HL-60/S4 treated with phorbol 12-myristate 13-acetate at 8.2 ng/mL for 4 days and 3 days (cell line): ENCODE measurements at regions not wholly inside any gene's neighbourhood (a gene's known extent, or its start where the extent isn't known, plus 50 kb on each side); places are given as distances from the start of the nearest gene placed in this dataset.

Experiments used
- in situ Hi-C: fragments of 300-500 bp; cut with MboI; formaldehyde crosslinking; loops from 2 replicates; pipeline ENCODE4 v1.15.0; 2022; ENCODE audit warnings: low sequenced_read_pairs

GRCh38 chr15:91516866-91517265 lies 336.6 kb upstream of the SLCO3A1 start:
- in situ Hi-C loops: no loop called here

DNA sequence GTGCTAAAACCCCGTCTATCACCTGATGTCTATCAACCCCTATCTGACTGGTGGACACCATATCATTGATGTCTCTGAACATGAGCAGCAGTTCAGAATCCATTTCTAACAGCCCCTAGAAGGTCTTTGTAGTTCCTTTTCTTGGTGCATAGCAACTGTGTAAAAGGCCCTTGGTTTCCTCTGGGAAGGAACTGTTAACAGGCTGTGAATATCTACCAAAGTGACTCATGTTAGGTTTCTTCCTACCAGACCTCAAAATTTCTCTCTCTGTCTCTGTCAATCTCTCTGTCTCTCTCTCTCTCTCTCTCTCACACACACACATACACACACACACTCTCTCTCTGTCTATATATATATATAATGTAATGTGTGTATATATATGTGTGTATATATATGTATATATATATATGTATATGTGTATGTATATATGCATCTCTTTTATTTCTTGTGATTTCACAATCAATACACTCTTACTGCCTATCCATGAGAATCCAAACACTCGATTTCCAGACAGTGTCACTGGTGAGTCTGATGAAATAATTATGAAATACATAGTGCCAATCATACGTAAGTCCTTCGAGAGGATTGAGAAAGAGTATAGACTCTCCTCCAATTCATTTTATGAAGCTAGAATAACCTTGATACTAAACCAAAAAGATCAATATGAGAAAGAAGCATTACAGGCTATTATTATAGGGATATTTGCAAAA lies 335.9 kb upstream of the SLCO3A1 start:
- in situ Hi-C loops: no loop called here

- in situ Hi-C loops: no loop called here
Measured at GRCh38 chr15:91520850-91521249, 332.7 kb upstream of the SLCO3A1 start.

GRCh38 chr15:91521548-91521947 lies 332.0 kb upstream of the SLCO3A1 start:
- in situ Hi-C loops: no loop called here

GRCh38 chr15:91521996-91522395 lies 331.5 kb upstream of the SLCO3A1 start:
- in situ Hi-C loops: no loop called here

GRCh38 chr15:91522605-91523332 lies 330.7 kb upstream of the SLCO3A1 start:
- in situ Hi-C loops: no loop called here

- in situ Hi-C loops: no loop called here
Measured at GRCh38 chr15:91523596-91523995, 329.9 kb upstream of the SLCO3A1 start.

GRCh38 chr15:91524534-91524933 lies 329.0 kb upstream of the SLCO3A1 start:
- in situ Hi-C loops: no loop called here

GRCh38 chr15:91525751-91526150 lies 327.8 kb upstream of the SLCO3A1 start:
- in situ Hi-C loops: no loop called here

DNA sequence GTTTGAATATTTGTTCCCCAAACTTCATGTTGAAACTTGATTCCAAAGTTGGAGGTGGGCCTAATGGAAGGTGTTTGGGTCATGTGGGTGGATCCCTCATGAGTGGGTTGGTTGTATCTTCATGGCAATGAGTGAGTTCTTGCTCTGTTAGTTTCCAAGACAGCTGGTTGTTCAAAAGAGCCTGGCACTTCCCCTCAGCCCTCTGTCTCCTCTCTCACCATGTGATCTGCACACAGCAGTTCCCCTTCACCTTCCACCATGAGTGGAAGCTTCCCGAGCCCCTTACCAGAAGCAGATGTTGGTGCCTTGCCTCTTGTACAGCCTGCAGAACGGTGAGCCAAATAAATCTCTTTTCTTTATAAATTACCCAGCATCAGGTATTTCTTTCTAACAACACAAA lies 327.1 kb upstream of the SLCO3A1 start:
- in situ Hi-C loops: no loop called here

DNA sequence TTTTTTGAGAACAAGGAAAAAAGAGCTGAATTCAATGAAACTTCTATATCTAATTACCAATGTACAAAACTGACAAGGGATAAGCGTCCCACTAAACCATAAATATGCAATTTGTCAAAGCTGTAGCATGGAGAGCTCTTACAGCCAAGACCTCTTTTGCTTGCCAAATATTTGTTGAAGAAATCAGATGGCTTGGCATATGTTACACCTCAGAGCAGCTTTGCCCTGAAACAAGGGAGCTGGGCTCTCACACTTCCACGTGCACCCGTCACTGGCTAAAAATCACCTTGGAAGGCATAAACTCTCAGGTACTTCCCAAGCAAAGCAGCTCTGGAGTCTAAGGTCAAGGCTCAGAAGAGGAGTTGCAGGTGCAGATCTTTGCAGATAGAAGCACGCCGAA lies 324.7 kb upstream of the SLCO3A1 start:
- in situ Hi-C loops: no loop called here

DNA sequence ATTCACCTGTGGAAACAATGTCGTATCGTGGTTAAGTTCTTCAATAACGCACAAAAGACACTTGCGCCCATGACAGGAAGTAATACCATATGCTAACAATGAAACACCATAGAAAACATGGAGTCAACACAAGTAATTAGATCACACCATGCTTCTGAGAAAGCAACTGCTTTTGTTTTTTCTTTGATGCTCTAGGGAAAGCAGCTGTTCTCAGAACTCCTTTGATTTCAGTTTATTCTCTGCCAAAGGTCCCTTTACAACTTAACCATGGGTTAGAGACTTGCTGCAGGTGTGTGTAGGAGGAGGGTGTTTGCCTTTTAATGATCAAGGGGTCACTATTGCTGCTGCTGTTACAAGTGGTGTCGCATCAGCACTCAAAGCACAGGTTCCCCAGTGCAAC lies 324.0 kb upstream of the SLCO3A1 start:
- in situ Hi-C loops: no loop called here

GRCh38 chr15:91530279-91530678 lies 323.2 kb upstream of the SLCO3A1 start:
- in situ Hi-C loops: no loop called here

- in situ Hi-C loops: no loop called here
Measured at GRCh38 chr15:91530956-91531582, 322.4 kb upstream of the SLCO3A1 start.

DNA sequence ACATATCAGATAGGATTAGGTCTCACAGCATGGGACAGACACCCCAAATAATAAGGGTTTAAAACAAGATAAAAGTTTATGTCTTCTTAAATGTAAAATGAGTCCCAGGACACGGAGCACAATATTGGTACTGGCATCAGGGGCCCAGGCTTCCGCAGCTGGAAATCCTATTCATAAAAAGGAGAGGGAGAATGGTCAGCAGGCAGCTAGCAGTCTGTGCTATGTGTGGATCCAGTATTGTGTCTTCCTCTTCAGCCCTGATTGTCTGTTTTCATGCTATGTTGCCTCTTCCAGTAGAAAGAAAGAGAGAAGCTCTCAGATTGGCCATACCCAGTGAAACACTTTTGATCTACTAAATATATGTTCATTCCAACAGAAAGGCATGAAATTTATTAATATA lies 319.3 kb upstream of the SLCO3A1 start:
- in situ Hi-C loops: no loop called here

DNA sequence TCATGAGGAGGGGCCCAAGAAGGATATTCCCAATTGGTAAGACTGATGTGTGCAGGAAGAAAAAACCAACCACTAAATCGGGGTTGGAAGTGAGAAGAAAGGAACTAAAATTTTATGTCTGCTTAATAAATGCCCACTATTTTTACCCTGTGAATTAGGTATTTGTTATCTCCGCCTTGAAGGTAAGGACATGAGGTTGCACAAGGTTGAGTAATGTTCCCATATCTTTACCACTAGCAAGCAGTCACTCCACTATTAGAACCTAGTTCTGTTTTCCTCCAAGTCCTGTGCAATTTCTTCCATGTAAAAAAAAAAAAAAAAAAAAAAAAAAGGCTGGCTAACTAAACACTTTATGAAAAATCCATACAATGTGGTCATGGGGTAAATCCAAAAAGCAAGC lies 318.5 kb upstream of the SLCO3A1 start:
- in situ Hi-C loops: no loop called here

DNA sequence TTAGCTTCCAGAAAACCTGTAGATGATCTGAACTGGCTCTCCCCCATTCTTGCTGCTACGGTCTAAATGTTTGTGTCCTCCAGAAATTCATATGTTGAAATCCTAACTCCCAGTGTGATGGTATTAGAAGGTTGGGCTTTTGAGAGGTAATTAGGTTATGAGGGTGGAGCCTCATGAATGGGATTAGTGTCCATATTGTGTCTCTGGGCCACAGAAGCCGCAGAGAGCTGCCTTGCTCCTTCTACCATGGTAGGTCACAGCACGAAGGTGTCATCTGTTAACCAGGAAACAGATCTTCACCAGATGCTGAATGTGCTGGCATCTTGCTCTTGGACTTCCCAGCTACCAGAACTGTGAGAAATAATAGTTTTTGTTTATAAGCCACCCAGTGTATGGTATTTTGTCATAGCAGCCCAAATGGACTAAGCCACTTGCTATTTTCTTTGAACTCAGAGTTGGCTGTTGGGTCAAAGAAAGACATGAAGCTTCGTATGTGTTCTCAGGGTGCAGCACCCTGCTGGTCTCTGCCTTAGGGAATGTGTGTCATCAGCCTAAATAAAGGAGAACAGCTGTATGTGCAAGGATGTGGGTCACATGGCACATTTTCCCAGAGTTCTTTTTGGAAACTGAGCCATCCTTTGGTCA lies 317.5 kb upstream of the SLCO3A1 start:
- in situ Hi-C loops: no loop called here

DNA sequence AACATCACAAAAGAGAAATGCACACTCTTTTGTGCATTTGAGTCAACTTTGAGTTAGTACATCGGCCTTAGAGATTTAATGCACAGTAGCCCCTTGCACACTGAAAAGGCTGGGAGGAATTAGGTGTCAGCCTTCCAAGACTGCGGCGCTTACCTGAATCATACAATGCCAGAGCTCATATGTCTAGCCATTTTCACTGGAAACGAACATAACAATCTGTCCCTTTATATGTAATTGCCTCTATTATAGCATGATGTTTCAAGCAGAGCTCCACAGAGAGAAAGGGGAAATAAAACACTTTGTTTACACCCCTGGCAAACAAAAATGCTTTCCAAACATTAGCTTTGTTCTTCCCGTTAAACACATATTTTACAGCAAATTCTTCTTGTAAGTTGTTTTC lies 315.7 kb upstream of the SLCO3A1 start:
- in situ Hi-C loops: no loop called here

- in situ Hi-C loops: no loop called here
Measured at GRCh38 chr15:91538782-91539181, 314.7 kb upstream of the SLCO3A1 start.

DNA sequence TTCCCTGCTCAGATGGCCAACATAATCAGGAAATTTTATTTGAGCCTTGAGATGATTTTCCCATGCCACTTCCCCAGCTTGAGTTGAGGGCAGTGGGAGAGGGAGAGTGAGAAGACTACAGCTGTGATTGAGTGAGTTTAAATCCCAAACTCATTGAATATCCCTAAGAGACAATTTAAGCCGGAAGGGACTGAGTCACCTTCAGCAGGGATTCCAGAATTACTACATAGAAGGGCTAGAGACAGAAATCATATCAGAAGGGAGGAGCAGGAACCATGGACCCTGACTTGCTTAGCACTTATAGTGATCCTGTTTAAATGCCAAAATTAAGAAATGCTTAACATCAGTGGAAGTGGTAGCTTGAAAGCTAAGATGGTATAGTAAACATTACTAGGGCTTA lies 312.2 kb upstream of the SLCO3A1 start:
- in situ Hi-C loops: no loop called here

GRCh38 chr15:91542226-91542625 lies 311.3 kb upstream of the SLCO3A1 start:
- in situ Hi-C loops: no loop called here

GRCh38 chr15:91547356-91547755 lies 306.2 kb upstream of the SLCO3A1 start:
- in situ Hi-C loops: no loop called here
